ENCODE measurements at regions not wholly inside any gene's neighbourhood (a gene's known extent, or its start where the extent isn't known, plus 50 kb on each side); places are given as distances from the start of the nearest gene placed in this dataset.

DNA sequence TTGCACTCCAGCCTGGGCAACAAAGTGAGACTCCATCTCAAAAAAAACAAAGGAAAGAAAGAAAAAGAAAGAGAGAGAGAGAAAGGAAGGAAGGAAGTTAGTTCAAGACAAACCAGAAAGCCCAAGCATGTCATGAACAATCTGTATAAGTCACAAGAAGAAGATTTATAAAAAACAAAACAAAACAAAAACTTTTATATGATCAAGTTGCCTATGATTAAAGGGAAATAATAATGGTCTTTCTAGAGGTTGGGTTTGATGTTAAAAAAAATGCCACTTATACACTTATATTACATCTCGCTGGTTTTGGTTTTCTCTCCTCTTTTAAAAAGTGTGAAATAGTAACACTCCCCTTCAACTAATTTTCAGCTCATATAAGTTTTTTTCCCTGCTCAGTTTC, 146.2 kb upstream of the CARMIL1 start:
- TF ChIP-seq EHMT2 (IDR thresholded peaks at IDR 0.05; ENCODE audit: low read depth) (no peak), CTCF (IDR thresholded peaks at IDR 0.05) (no peak), CBX8 (IDR thresholded peaks at IDR 0.05) (no peak), POLR2A (IDR thresholded peaks at IDR 0.05; ENCODE audit: low read length) (no peak), EP300 (IDR thresholded peaks at IDR 0.05) (no peak), HDAC2 (IDR thresholded peaks at IDR 0.05) (no peak), HEYL (CRISPR knock-in tag; IDR thresholded peaks at IDR 0.05) (no peak), TP53 (CRISPR knock-in tag; IDR thresholded peaks at IDR 0.05) (no peak)
- TF ChIP-seq, protein P1, sequence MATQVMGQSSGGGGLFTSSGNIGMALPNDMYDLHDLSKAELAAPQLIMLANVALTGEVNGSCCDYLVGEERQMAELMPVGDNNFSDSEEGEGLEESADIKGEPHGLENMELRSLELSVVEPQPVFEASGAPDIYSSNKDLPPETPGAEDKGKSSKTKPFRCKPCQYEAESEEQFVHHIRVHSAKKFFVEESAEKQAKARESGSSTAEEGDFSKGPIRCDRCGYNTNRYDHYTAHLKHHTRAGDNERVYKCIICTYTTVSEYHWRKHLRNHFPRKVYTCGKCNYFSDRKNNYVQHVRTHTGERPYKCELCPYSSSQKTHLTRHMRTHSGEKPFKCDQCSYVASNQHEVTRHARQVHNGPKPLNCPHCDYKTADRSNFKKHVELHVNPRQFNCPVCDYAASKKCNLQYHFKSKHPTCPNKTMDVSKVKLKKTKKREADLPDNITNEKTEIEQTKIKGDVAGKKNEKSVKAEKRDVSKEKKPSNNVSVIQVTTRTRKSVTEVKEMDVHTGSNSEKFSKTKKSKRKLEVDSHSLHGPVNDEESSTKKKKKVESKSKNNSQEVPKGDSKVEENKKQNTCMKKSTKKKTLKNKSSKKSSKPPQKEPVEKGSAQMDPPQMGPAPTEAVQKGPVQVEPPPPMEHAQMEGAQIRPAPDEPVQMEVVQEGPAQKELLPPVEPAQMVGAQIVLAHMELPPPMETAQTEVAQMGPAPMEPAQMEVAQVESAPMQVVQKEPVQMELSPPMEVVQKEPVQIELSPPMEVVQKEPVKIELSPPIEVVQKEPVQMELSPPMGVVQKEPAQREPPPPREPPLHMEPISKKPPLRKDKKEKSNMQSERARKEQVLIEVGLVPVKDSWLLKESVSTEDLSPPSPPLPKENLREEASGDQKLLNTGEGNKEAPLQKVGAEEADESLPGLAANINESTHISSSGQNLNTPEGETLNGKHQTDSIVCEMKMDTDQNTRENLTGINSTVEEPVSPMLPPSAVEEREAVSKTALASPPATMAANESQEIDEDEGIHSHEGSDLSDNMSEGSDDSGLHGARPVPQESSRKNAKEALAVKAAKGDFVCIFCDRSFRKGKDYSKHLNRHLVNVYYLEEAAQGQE (IDR thresholded peaks at IDR 0.05), result no peak
- TF ChIP-seq, protein P2, sequence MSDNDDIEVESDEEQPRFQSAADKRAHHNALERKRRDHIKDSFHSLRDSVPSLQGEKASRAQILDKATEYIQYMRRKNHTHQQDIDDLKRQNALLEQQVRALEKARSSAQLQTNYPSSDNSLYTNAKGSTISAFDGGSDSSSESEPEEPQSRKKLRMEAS (IDR thresholded peaks at IDR 0.05), result no peak
